ENCODE measurements at regions not wholly inside any gene's neighbourhood (a gene's known extent, or its start where the extent isn't known, plus 50 kb on each side); places are given as distances from the start of the nearest gene placed in this dataset.

DNA sequence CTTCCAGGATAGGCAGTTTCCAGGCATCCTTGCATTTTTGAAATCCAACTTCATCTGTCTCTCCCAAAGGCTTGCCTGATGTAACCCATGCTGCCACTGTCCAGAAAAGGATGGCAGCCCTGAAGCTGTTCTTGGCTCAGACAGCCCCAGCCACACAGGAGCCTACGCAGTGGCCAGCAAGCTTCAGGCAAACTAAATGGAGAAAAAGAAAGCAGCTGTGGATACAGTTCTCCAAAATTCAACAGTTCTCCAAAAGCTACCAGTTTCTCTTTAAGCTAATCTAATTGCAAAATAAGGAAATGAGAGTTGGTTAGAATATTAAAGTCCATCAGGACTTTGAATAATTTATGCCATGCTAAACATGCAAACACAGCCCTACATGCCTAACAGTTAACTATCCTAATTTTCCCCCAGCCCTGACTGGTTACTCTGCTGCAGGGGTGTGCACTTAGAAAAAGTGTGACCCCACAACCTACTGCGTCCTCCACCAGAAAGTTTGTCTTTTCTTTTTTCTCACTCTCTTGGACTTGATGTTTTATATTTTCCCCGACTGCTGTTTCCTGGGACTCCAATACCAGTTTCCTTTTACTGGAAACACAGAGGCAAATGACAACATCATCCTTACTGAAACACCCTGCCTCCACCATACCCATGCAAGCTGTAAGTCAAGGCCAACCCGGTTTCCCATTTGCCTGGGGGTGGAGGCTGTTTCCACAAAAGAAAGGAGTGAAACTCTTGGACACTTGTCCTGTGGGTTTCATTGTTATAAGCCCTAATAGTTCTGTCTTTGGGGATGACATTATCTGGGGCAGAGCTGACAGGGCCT is 69.1 kb upstream of the OR5AN1 start:
- Histone ChIP-seq H3K4me2 (no peak overlapping the region), H3K36me3 (replicated peaks; ENCODE audit: insufficient read depth, low read depth) (no peaks in the 10 kb centered on the region), H3K9me2 (replicated peaks; ENCODE audit: insufficient read depth) (no peaks in the 10 kb centered on the region), H3K9me3 (ENCODE audit: low read depth) (no peaks in the 10 kb centered on the region), H3K4me3 (no peak overlapping the region), H3K4me1 (ENCODE audit: insufficient read depth) (no peaks in the 10 kb centered on the region), H2AFZ (no peak overlapping the region), H4K20me1 (ENCODE audit: insufficient read depth, poor library complexity, severe bottlenecking) (no peaks in the 10 kb centered on the region), H3K27me3 (peaks cover 4% of the 10 kb centered on the region), H3K27ac (no peak overlapping the region), H3K79me2 (no peaks in the 10 kb centered on the region)
- TF ChIP-seq EZH2 (IDR thresholded peaks at IDR 0.05; ENCODE audit: borderline replicate concordance) = no peak
- TF ChIP-seq, protein P1, sequence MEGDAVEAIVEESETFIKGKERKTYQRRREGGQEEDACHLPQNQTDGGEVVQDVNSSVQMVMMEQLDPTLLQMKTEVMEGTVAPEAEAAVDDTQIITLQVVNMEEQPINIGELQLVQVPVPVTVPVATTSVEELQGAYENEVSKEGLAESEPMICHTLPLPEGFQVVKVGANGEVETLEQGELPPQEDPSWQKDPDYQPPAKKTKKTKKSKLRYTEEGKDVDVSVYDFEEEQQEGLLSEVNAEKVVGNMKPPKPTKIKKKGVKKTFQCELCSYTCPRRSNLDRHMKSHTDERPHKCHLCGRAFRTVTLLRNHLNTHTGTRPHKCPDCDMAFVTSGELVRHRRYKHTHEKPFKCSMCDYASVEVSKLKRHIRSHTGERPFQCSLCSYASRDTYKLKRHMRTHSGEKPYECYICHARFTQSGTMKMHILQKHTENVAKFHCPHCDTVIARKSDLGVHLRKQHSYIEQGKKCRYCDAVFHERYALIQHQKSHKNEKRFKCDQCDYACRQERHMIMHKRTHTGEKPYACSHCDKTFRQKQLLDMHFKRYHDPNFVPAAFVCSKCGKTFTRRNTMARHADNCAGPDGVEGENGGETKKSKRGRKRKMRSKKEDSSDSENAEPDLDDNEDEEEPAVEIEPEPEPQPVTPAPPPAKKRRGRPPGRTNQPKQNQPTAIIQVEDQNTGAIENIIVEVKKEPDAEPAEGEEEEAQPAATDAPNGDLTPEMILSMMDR (IDR thresholded peaks at IDR 0.05; ENCODE audit: poor library complexity) = no peak
- no peak for TF ChIP-seq EZH2phosphoT487 (IDR thresholded peaks at IDR 0.05; ENCODE audit: low read depth, severe bottlenecking, unreplicated experiment)
- DNase-seq (ENCODE audit: low spot score) = no peak
- WGBS (ENCODE audit: low lambda C conversion rate, missing lambda C conversion rate) = 86% methylated on average over 4 of the region's 4 CpGs

DNA sequence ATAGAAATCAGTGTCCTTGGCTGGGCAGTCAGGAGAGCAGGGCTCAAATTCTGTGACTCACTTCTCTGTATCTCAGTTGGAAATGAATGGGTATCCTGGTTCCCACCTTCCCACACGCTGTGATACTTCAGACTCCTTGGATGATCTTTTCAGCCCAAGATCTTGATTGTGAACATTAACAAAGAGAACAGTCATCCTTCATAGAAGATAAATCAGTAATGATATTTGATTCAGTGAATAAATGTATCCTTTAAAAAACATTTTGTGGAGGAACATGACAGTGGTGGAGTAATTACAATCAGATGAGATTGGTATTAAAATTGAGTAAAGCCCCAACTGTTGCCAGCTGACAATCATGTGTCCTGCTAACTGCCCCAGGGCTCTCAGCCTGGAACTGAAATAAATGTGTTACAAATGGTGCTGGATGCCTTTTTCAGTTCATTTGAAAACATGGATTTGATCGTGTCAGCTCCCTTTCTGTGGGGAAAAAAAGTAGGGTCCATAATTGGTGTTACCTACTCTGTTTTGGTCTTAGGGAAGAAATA is 72.9 kb upstream of the OR5AN1 start:
- TF ChIP-seq EZH2phosphoT487 (IDR thresholded peaks at IDR 0.05; ENCODE audit: low read depth, severe bottlenecking, unreplicated experiment) (no peak), EZH2 (IDR thresholded peaks at IDR 0.05; ENCODE audit: borderline replicate concordance) (no peak)
- TF ChIP-seq, protein P1 (IDR thresholded peaks at IDR 0.05; ENCODE audit: poor library complexity) = no peak
- Histone ChIP-seq H3K4me3 (no peak overlapping the region), H3K9me3 (ENCODE audit: low read depth) (no peaks in the 10 kb centered on the region), H4K20me1 (ENCODE audit: insufficient read depth, poor library complexity, severe bottlenecking) (no peaks in the 10 kb centered on the region), H3K36me3 (replicated peaks; ENCODE audit: insufficient read depth, low read depth) (no peaks in the 10 kb centered on the region), H3K9me2 (replicated peaks; ENCODE audit: insufficient read depth) (no peaks in the 10 kb centered on the region), H3K4me2 (no peak overlapping the region), H3K27ac (no peak overlapping the region), H2AFZ (no peak overlapping the region), H3K4me1 (ENCODE audit: insufficient read depth) (no peaks in the 10 kb centered on the region), H3K79me2 (no peaks in the 10 kb centered on the region), H3K27me3 (peaks cover 4% of the 10 kb centered on the region)
- no peak for DNase-seq (ENCODE audit: low spot score)
- WGBS (ENCODE audit: low lambda C conversion rate, missing lambda C conversion rate) = 80% methylated on average over 2 of the region's 2 CpGs

DNA sequence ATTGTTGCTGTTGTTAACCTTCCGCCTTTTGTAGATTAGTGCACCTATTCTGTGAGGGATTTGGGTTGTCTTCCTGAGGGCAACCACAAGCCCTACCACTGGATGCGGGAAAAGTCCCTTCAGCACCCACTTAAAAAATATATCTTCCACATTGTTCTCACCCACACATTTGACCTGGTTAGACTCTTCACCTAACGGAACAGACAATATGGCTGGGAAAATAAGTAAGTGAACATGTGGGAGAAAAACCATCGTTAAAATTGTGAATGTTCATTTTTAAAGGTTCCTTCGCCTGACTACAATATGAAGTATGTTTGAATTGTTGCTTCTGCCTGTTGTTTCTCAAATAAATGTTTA is 72.0 kb upstream of the MPEG1 start:
- TF ChIP-seq EZH2phosphoT487 (IDR thresholded peaks at IDR 0.05; ENCODE audit: low read depth, severe bottlenecking, unreplicated experiment) (no peak), EZH2 (IDR thresholded peaks at IDR 0.05; ENCODE audit: borderline replicate concordance) (no peak)
- TF ChIP-seq, protein P1 (IDR thresholded peaks at IDR 0.05; ENCODE audit: poor library complexity) = no peak
- DNase-seq (ENCODE audit: low spot score) = no peak
- no peaks in the 10 kb centered on the region for H4K20me1 ChIP-seq (ENCODE audit: insufficient read depth, poor library complexity, severe bottlenecking)
- no peak overlapping the region for H2AFZ ChIP-seq
- H3K4me1 ChIP-seq (ENCODE audit: insufficient read depth) = no peaks in the 10 kb centered on the region
- H3K4me3 ChIP-seq = no peak overlapping the region
- no peaks in the 10 kb centered on the region for H3K36me3 ChIP-seq (replicated peaks; ENCODE audit: insufficient read depth, low read depth)
- H3K9me3 ChIP-seq (ENCODE audit: low read depth) = no peaks in the 10 kb centered on the region
- H3K79me2 ChIP-seq = no peaks in the 10 kb centered on the region
- H3K4me2 ChIP-seq = no peak overlapping the region
- peaks cover 4% of the 10 kb centered on the region for H3K27me3 ChIP-seq
- no peaks in the 10 kb centered on the region for H3K9me2 ChIP-seq (replicated peaks; ENCODE audit: insufficient read depth)
- no peak overlapping the region for H3K27ac ChIP-seq
- WGBS (ENCODE audit: low lambda C conversion rate, missing lambda C conversion rate) = 48% methylated on average over 5 of the region's 5 CpGs
